Activated naive CD8-positive, alpha-beta T cell (primary cell): ENCODE measurements at regions not wholly inside any gene's neighbourhood (a gene's known extent, or its start where the extent isn't known, plus 50 kb on each side); places are given as distances from the start of the nearest gene placed in this dataset.
"Not testable (repeated sequence)": the region's sequence is repeated elsewhere in the genome, so short reads cannot be mapped to it uniquely, and the experiment has no call there.

ENCODE experiments used
- H3K27ac Mint-ChIP-seq: one replicate; pipeline ENCODE4 v1.8.0; 2021; ENCODE audit warnings: mixed read lengths
- H3K27me3 Mint-ChIP-seq: one replicate; pipeline ENCODE4 v1.8.0; 2021; ENCODE audit warnings: mixed read lengths
- H3K36me3 Mint-ChIP-seq: one replicate; pipeline ENCODE4 v1.8.0; 2021; ENCODE audit warnings: mixed read lengths
- H3K4me1 Mint-ChIP-seq: one replicate; pipeline ENCODE4 v1.8.0; 2021; ENCODE audit warnings: low read depth, mixed read lengths
- H3K4me3 Mint-ChIP-seq: one replicate; pipeline ENCODE4 v1.8.0; 2021; ENCODE audit warnings: mild to moderate bottlenecking, mixed read lengths
- H3K9me3 Mint-ChIP-seq: one replicate; pipeline ENCODE4 v1.8.0; 2021; ENCODE audit warnings: low read depth, mixed read lengths

DNA sequence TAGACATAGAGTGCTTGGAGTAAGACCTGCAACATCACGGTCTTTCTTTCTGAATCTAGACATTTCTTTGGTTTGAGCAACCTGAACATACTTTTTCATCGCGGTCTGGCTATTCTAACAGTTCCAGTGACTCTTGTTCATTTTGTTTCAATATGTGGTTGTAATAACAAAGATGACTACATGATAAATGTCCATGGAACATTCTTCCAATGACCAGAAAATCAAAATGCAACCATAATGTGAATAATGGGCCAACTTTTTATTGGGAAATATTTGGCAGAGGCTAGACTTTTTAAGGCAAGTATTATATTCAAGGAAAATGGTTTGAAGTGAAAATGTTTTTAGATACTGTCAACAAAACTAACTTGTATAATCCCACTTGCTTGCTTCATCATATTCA lies 282.5 kb downstream of the INHBA start:
- Mint-ChIP-seq H3K9me3 (no peaks in the 10 kb centered on the region), H3K4me1 (no peaks in the 10 kb centered on the region), H3K27me3 (no peaks in the 10 kb centered on the region), H3K4me3 (no peak overlapping the region), H3K27ac (no peak overlapping the region), H3K36me3 (no peaks in the 10 kb centered on the region)

DNA sequence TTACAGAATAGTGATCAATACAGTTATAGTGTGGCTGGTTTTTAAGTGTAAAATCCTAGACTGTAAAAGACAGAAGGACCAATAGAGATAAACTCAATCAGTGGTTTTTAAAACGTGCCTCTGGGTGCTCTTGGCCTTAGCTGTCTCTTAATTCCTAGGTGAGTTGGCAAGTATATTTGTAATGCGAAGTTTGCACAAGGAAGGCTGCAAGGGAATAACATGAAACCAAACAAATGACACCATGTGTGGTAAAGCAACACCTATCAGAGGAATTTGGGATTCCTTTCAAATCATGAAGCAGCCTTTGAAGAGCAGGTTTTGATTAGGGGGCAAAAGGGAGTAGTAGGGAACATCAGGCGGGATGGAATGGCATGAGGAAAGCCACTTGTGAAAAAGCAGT lies 284.6 kb downstream of the INHBA start:
- no peak overlapping the region for H3K27ac Mint-ChIP-seq
- no peaks in the 10 kb centered on the region for H3K4me1 Mint-ChIP-seq
- H3K36me3 Mint-ChIP-seq = no peaks in the 10 kb centered on the region
- H3K9me3 Mint-ChIP-seq = no peaks in the 10 kb centered on the region
- H3K27me3 Mint-ChIP-seq = no peaks in the 10 kb centered on the region
- H3K4me3 Mint-ChIP-seq = no peak overlapping the region

DNA sequence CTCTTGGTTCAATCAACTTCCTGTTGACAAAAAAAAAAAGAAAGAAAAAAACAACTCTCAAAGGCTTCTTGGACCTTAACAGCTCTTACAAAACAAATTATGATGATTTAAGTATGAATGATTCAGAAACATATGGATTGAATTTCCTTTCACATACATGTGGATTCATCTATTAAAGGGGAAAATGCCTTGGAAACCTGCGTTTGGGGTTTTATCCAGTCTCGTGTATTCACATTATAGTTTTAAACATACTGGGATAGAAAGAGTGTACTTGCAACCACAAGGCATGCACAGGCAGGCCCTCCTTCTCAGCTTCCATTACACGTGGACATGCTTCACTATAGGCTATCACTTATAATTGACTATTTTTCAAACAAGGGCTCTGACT lies 286.7 kb downstream of the INHBA start:
- Mint-ChIP-seq H3K9me3 (no peaks in the 10 kb centered on the region), H3K36me3 (no peaks in the 10 kb centered on the region), H3K4me3 (no peak overlapping the region), H3K4me1 (no peaks in the 10 kb centered on the region), H3K27ac (no peak overlapping the region), H3K27me3 (no peaks in the 10 kb centered on the region)

DNA sequence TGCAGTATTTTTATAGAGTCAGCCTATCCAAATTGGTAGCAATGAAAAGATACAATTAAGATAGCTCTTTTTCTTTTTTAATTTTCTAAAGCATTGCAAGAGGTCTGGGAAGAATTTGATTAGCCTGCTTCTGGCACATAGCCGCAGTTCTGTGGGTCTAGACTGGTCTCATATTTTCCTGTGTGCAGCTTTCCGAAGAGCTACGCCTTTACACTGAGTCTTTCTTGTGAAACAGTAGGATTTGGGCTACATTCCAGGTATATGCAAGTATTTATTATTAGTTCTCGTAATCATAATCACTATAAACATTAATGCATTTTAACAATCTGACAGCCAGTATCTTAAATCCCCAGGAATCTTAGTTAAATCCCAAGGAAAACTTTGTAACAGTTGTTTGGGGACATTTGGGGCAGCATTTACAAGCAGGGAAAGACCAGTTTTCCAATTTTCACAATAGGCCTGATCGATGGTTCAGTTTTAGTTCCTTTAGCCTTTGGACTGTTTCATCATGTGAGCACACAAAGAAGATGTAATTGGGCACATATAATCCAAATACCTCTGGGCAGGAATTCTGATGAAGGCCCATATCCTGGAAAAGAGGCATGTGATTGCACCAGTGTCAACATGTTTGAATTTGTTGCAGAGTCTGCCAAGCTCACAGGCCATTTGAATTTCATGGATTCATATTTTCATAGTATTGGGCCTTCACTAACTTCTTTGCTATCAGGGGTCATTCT lies 287.3 kb downstream of the INHBA start:
- Mint-ChIP-seq H3K27ac (no peak overlapping the region), H3K9me3 (no peaks in the 10 kb centered on the region)

DNA sequence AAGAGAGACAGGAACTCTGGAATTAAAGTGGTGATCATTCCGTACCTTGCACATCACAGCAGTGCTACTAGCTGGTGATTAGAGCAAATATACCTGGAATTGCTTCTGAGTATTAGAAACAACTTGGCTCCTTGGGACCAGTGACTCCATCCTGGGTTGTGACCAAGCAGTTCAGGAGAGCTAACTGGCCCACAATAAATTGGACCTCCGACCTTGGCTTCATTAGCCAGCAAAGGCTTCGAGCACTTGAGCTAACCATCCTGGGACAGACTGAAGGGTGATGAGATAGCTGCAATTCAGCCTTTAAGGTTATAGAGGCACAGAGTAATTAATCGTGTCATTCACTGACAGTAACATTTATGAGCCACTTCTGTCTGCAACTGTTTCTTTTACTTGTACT lies 287.8 kb downstream of the INHBA start:
- no peaks in the 10 kb centered on the region for H3K36me3 Mint-ChIP-seq

More for the DNA sequence above, 287.3 kb downstream of the INHBA start:
- Mint-ChIP-seq H3K36me3 (no peaks in the 10 kb centered on the region), H3K4me1 (no peaks in the 10 kb centered on the region), H3K27me3 (no peaks in the 10 kb centered on the region), H3K4me3 (no peak overlapping the region)

DNA sequence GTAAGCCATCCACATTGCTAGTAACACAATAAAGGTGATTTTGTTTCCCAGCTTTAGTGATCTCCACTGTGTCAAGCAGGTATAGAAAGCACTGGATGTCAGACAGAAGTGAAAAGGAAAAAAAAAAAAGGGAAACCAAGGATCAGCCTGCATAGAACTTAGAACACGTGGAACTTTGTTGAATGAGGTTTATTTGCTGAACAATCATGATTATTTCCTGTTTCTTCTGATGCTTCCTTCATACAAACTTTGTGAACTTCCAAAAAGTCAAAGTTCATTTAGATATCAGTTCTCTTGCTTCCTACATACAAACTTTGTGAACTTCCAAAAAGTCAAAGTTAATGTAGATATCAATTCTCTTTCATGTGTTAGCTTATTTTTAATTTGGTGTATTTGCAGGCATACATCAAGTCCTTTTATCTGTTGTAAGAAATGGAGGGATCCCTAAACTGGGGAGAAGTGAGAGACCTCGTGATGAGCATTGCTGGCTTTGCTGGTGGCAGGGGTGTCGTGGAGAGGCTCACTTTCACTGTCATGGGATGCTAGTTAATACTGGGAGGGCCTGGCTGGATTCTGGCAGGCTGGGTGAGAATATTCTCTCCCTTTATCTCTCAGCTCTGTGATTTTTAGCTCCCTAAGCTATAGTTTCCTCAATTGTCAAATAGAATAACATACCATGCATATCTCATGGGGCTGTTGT lies 298.4 kb downstream of the INHBA start:
- Mint-ChIP-seq H3K27me3 (no peaks in the 10 kb centered on the region), H3K9me3 (no peaks in the 10 kb centered on the region), H3K27ac (no peak overlapping the region), H3K36me3 (no peaks in the 10 kb centered on the region), H3K4me1 (no peaks in the 10 kb centered on the region), H3K4me3 (no peak overlapping the region)

More for the DNA sequence above, 287.8 kb downstream of the INHBA start:
- H3K27ac Mint-ChIP-seq = no peak overlapping the region
- no peaks in the 10 kb centered on the region for H3K9me3 Mint-ChIP-seq
- H3K4me1 Mint-ChIP-seq = no peaks in the 10 kb centered on the region
- H3K27me3 Mint-ChIP-seq = no peaks in the 10 kb centered on the region
- H3K4me3 Mint-ChIP-seq = no peak overlapping the region

DNA sequence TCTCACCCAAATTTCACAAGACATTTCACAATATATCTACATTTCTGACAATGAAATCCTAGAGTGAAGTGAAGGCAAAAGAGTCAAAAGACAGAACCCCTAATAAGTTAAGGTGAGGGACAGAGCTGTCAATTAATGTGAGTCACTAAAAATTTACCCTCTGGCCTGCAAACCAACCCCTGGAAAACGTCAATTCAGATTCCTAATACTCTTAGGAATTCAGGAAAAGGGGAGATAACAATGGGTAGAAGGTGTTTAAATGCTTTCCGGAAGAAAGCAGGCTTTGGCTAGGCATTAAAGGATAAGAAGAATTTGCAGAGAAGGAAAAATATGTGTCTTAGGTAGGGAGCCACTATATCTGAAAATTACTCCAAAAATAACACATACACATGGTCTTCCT lies 299.6 kb downstream of the INHBA start:
- Mint-ChIP-seq H3K9me3 (no peaks in the 10 kb centered on the region), H3K27me3 (no peaks in the 10 kb centered on the region), H3K4me1 (no peaks in the 10 kb centered on the region), H3K4me3 (no peak overlapping the region), H3K36me3 (no peaks in the 10 kb centered on the region), H3K27ac (no peak overlapping the region)

DNA sequence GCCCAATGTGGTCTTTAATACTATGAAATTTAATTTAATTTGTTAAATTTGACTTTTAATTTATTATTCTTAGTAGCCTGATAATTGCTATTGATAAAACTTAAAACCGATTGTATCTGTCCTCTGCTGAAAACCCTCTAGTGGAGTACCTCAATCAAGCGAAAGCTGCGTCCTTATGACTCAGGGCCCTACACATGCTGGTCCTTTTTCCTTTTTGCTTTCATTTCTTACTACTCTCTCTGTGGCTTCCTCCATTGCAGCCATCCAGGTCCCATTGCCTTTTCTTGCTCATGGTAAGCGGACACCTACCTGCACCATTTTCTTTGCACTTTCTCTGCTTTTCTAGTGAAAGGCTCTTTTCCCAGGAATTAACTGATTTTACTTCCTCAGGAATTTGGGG lies 301.1 kb downstream of the INHBA start:
- no peaks in the 10 kb centered on the region for H3K27me3 Mint-ChIP-seq
- no peak overlapping the region for H3K27ac Mint-ChIP-seq

DNA sequence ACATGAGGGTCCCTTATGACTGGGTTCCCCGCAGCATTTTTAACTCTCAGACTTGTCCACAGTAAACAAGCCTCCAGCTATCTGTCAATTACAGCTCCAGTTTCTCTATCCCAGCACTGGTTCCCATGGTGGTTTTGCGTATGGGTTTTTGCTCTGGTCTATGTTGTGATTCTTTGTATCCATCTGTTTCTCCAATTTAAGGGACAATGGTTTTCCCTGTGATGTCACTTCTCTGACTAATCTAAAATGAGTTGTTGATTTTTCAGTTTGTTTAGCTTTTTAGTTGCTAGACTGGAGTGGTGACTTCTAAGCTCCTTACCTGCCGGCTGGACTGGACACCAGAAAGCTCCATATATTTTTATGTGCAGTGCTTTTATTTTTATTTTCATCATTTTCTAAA lies 303.7 kb downstream of the INHBA start:
- Mint-ChIP-seq H3K27ac (no peak overlapping the region), H3K4me1 (no peaks in the 10 kb centered on the region), H3K36me3 (no peaks in the 10 kb centered on the region), H3K4me3 (no peak overlapping the region), H3K9me3 (no peaks in the 10 kb centered on the region), H3K27me3 (no peaks in the 10 kb centered on the region)

More for the DNA sequence above, 301.1 kb downstream of the INHBA start:
- H3K4me1 Mint-ChIP-seq = no peaks in the 10 kb centered on the region
- H3K9me3 Mint-ChIP-seq = no peaks in the 10 kb centered on the region
- H3K4me3 Mint-ChIP-seq = no peak overlapping the region
- H3K36me3 Mint-ChIP-seq = no peaks in the 10 kb centered on the region

DNA sequence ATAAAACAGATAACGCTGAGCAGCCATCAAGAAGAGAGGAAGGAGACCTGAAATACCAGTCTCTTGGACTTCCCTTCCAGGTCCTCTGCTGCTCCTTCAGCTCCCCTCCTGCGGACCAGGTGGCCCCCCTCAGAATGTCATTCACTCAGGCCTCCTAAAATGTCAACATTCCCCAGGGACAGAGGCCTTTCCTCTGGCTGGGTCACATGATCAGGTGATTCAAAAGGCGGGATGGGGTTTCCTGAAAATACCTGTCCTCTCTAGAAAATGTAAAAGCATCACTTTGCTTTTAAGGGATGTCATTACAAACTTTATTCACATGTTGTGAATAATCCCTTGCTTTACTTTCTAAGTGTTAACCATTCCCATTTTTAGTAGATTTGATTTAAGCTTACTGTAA lies 311.1 kb downstream of the INHBA start:
- Mint-ChIP-seq H3K27ac (no peak overlapping the region), H3K4me3 (no peak overlapping the region), H3K9me3 (no peaks in the 10 kb centered on the region), H3K27me3 (no peaks in the 10 kb centered on the region), H3K4me1 (no peaks in the 10 kb centered on the region), H3K36me3 (no peaks in the 10 kb centered on the region)

DNA sequence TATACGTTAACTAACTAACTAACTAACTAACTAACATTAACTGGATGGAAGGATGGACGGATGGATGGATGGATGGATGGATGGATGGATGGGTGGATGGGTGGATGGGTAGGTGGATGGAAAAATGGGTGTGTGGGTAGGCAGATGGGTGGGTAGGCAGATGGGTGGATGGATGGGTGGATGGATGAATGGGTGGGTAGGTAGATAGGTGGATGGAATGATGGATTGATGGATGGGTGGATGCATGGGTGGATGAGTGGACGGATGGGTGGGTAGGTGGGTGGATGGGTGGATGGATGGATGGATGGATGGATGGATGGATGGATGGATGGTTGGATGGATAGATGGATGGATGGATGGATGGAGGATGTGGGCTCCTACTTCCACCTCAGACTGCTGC lies 314.0 kb downstream of the INHBA start:
- not testable (repeated sequence) for H3K9me3 Mint-ChIP-seq, H3K4me1 Mint-ChIP-seq, H3K36me3 Mint-ChIP-seq, H3K4me3 Mint-ChIP-seq, H3K27me3 Mint-ChIP-seq, H3K27ac Mint-ChIP-seq

DNA sequence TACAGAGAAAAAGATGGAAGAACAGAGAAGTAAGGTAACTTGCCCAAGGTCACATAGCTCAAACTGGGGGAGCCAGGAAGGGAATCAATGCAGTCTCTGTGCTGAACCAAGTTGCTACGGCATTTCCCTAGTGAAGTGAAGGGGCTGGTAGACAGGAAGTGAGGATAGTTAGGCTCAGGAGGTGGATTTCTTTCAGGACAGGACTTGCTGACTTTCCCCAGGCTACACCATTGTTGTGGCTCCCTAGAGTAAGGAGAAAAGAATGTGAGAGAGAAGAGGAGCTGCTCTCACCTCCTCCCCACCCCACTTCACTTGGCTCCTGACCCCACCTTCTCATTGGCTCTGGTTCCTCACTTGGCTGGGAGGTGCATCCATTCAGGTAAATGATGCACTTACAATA lies 316.9 kb downstream of the INHBA start:
- H3K4me1 Mint-ChIP-seq = no peaks in the 10 kb centered on the region
- no peaks in the 10 kb centered on the region for H3K36me3 Mint-ChIP-seq
- H3K27me3 Mint-ChIP-seq = no peaks in the 10 kb centered on the region
- no peaks in the 10 kb centered on the region for H3K9me3 Mint-ChIP-seq
- H3K27ac Mint-ChIP-seq = no peak overlapping the region
- H3K4me3 Mint-ChIP-seq = no peak overlapping the region

DNA sequence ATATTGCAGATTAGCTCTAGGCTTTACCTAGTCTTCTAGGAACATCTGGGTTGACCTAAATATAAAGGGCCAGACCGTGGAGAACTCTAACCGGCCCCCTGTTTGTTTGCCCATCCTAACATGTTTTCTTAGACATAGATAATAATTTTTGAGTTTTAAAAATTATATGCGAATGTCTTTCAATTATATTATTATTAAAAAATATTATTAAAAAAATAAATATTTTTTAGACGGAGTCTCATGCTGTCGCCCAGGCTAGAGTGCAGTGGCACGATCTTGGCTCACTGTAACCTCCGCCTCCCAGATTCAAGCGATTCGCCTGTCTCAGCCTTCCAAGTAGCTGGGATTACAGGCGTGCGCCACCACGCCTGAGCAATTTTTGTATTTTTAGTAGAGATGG lies 318.5 kb downstream of the INHBA start:
- Mint-ChIP-seq H3K9me3 (no peaks in the 10 kb centered on the region), H3K36me3 (no peaks in the 10 kb centered on the region), H3K4me1 (no peaks in the 10 kb centered on the region), H3K4me3 (no peak overlapping the region), H3K27me3 (no peaks in the 10 kb centered on the region), H3K27ac (no peak overlapping the region)

DNA sequence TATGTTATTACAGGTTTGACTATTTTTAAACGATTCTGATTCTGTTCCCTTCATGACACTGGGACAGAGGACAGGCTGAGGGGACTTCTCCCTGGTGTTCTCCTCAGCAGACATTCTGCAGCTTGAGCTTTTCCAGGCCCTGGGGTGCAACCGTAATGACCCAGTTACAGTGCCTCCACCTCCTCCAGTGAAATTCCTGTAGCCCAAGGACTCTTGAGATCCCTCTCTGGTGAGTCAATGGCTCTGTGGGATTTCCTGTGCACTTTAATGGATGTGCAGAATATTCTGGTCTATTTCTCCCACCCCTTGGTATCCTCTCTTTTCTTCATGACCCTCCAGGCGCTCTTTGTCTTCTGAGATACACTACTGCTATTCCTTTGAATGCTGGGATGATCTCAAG lies 319.3 kb downstream of the INHBA start:
- no peaks in the 10 kb centered on the region for H3K27me3 Mint-ChIP-seq
- H3K27ac Mint-ChIP-seq = no peak overlapping the region
- H3K4me1 Mint-ChIP-seq = no peaks in the 10 kb centered on the region
- H3K9me3 Mint-ChIP-seq = no peaks in the 10 kb centered on the region
- H3K36me3 Mint-ChIP-seq = no peaks in the 10 kb centered on the region
- H3K4me3 Mint-ChIP-seq = no peak overlapping the region

DNA sequence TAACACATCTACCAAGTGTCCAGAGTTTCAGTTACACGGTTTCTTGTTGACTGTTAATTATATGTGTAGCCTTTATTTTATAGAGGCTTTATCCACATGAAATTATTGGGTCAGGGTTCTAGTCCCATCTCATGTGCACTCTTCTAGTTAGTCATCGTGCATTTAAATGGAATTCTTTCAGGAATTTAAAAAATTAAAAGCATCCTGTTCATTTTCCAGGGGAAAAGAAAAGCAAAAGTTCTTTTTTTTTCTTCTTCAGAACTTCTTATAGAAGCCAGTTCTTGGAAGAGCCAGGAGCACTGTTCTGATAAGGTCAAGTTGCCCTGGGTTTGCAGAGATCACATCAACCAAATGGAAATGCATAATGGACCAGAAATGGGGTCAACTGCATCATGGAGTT lies 324.7 kb downstream of the INHBA start:
- no peaks in the 10 kb centered on the region for H3K9me3 Mint-ChIP-seq
- H3K27me3 Mint-ChIP-seq = no peaks in the 10 kb centered on the region
- no peak overlapping the region for H3K4me3 Mint-ChIP-seq
- no peak overlapping the region for H3K27ac Mint-ChIP-seq
- H3K36me3 Mint-ChIP-seq = no peaks in the 10 kb centered on the region
- no peaks in the 10 kb centered on the region for H3K4me1 Mint-ChIP-seq

DNA sequence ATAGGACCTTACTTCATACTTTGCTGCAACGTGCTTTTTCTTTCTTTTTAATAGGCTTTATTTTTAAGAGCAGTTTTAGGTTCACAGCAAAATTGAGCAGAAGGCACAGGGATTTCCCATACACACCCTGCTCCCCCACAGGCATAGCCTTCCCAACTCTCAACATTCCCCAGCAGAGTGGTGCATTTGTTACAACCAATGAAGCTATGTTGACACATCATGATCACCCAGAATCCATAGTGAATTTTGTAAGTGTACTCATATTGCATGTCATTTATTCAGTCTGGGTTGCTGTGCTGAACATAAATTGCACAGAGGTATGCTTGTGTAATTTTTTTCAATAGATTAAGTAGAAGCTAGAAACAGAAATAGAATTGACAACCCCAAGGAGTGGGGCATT lies 327.3 kb downstream of the INHBA start:
- Mint-ChIP-seq H3K36me3 (no peaks in the 10 kb centered on the region), H3K9me3 (no peaks in the 10 kb centered on the region), H3K4me3 (no peak overlapping the region), H3K27me3 (no peaks in the 10 kb centered on the region), H3K4me1 (no peaks in the 10 kb centered on the region), H3K27ac (no peak overlapping the region)
